HG03280 (cell line): ENCODE measurements at regions not wholly inside any gene's neighbourhood (a gene's known extent, or its start where the extent isn't known, plus 50 kb on each side); places are given as distances from the start of the nearest gene placed in this dataset.
A peak's percentile ranks its signal among the peaks of the same experiment; 100 is the strongest.

Experiments used
- ATAC-seq: cut with Tn5 transposase; IDR thresholded peaks from one replicate; pipeline ENCODE4 v1.9.1; 2021; ENCODE audit warnings: mild to moderate bottlenecking, moderate library complexity; ENCODE audit not compliant: unreplicated experiment

GRCh38 chr6:170100046-170100445 lies 190.8 kb downstream of the DLL1 start:
- ATAC-seq: no peak

- no peak for ATAC-seq
Observed at GRCh38 chr6:170099387-170099786, 191.5 kb downstream of the DLL1 start.

DNA sequence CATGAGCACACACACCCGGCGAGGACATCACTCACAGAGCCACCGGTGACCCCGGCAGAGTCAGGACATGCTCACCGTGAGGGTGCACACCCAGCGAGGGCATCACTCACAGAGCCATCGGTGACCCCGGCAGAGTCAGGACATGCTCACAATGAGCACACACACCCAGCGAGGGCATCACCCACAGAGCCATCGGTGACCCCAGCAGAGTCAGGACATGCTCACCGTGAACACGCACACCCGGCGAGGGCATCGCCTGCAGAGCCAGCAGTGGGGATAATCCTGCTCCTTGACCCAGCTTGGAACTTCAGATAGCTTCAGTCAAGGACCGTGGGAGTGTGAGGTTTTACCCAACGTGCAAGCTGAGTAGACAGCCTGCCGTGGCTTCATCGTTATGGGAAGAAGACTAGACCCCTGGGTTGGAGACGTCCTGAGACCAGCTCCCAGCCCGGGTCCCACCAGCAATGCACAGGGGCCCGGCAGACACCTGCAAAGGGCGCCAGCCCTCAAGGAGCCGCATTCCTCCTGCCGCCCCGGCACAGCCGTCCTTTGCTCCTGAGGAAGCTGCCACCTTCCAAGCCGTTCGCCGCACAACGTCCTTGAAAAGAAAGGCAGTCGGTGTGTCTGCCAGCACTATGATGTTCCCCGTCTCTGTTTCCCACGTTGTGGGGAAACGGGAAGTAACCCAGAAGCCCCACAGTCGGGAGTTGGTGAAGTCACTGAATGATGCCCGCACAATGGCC lies 192.3 kb downstream of the DLL1 start:
- ATAC-seq: no peak

- ATAC-seq: no peak
Observed at GRCh38 chr6:170097505-170098427, 193.1 kb downstream of the DLL1 start.

DNA sequence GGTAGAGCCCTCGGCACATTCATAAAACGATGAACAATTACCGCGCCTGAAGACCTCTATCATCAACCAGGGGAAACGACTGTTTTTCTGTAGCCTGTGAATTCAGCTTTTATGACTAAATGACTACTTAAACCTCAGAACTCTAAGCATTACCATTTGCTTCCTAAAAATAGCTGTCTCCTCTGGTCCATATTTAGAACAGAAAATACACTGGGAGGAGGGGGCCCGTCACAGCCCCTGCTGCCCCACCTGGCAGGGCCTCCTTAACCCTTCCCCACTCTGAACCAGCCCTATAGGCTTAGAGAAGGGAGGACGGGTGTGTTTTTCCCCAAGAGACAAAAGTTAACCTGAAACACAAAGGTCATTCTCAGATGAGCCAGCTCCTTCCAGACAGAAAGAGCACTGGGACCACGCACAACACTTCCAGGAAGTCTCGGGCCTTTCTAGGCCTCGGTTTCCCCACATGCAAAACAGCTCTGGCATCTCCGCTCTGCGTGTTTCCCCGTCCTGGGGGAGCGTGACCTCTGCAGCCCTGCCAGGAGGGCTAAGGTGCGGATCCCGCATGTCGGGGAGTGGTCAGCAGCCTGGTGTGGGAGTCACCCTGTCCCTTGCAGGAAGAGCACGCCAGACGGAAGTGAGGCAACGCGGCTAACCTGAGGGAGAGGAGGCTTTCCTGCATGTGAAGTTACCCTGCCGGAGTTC lies 193.9 kb downstream of the DLL1 start:
- ATAC-seq: no peak

GRCh38 chr6:170096191-170096802 lies 194.6 kb downstream of the DLL1 start:
- no peak for ATAC-seq

DNA sequence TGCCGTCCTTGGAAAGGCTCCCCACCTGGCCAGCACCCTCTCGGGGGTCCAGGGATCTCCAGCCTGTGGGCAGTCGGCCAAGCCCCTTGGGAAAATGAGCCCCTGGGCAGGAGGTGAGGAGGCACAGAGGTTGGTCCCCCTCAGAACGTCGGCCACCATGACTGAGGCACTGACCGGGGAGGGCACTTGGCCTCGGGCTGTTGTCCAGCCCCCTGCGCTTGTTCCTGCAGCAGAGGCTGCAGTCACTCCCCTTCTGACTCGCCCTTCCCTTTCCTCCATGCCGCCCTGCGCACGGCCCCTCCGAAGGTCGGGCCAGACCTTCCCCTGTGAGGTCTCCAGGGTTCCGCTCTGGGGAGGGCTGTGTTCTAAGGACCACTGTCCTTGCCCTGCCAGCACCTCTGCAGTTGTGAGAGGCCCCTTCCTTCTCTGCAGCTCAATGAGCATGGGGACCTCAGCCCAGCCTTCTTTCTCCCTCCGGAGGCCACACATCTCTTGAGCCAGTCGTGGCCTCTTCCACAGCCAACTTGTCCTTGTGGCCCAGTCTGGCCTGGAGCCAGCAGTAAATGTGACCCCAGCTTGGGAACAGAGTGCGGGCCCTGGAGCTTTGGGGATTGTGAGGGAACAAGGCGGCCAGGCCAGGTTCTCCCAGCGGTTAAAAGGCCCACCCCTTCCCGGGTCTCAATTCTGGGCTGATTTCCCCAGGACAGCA lies 195.5 kb downstream of the DLL1 start:
- no peak for ATAC-seq

DNA sequence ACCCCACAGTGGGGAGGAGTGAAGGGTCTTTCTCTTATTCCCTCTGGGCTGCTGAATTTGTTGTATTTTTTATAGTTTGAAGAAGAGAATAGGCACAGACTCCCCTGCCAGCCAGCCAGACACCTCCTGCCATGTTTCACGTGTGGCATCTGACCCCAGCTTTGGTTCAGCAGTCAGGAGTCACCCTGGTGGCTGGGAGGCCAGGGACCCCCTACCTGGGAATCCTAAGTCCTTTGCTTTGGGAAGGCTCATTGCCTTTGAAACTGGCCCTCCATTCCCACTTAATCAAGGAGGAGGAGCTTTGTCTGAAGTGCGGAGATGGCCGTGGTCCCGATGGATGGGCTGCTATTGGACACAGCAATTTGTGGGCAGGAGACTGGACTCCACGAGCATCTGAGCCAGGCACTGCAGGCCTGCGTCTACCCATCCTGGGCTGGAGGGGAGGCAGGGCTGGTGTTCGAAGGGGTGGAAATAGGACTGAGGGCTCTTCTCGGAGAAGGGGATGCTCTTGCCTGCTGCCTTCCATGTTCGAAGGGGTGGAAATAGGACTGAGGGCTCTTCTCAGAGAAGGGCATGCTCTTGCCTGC lies 196.1 kb downstream of the DLL1 start:
- no peak for ATAC-seq

- no peak for ATAC-seq
Observed at GRCh38 chr6:170093658-170094596, 197.0 kb downstream of the DLL1 start.

- ATAC-seq: no peak
Observed at GRCh38 chr6:170093276-170093657, 197.6 kb downstream of the DLL1 start.

DNA sequence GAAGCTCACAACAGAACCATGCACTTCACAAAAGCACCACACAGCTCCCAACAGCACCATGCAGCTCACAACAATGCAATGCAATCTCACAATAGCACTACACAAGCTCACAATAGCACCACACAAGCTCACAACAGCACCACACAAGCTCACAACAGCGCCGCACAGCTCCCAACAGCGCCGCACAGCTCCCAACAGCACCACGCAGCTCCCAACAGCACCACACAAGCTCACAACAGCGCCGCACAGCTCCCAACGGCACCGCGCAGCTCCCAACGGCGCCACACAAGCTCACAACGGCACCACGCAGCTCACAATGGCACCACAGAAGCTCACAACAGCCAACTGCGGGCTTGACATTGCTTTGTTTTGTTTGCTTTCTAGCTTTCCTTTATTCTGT lies 198.1 kb downstream of the DLL1 start:
- no peak for ATAC-seq

GRCh38 chr6:170091639-170092579 lies 199.0 kb downstream of the DLL1 start:
- no peak for ATAC-seq

DNA sequence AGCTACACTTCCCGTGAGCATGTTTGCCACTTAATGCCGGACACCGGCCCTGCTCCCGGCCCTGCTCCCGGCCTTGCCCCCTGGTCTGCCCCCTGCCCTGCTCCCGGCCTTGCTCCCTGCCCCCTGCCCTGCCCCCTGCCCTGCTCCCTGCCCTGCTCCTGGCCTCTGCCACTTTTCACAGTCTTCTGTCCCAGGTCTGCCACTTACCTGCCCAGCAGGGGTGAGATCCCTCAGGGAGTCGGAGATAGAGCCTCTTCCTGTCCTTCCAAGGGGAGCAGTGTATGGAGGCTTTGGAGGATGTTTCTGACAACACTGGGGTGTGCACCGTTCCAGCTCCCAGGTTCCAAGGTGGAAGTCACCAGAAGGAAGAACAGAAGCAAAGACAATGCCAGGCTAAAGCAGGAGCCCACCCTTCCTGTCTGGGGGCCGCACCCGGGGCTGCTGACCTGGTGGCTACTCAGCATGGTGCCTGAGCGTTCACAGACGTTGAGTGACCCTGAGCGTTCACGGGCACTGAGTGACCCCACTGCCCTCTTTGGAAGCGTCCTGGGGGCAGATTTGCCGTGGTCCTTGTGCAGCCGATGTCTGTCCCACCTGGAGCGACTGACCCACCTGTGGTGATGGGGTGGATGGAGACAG lies 199.8 kb downstream of the DLL1 start:
- no peak for ATAC-seq

- ATAC-seq: no peak
Observed at GRCh38 chr6:170090561-170090960, 200.3 kb downstream of the DLL1 start.

GRCh38 chr6:170089963-170090362 lies 200.9 kb downstream of the DLL1 start:
- peak; percentile 25 for ATAC-seq

DNA sequence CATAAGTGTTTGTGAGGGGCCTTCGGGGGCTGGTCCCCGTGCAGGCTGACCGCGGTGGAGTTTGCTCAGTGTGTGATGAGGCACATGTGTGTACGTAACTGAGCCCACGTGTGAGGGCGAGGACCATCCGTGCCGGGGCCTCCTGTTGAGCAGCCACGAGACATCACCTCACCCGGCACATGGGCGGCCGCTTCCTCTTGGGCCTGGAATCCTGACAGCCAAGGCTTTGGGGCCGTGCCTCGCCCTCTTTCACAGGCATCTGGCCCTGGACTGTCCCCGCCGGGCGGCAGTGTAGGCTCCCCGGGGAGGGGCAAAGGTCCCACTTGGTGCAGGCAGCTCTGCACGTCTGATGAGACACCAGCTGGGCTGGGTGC lies 202.3 kb downstream of the DLL1 start:
- peak; percentile 23 for ATAC-seq

DNA sequence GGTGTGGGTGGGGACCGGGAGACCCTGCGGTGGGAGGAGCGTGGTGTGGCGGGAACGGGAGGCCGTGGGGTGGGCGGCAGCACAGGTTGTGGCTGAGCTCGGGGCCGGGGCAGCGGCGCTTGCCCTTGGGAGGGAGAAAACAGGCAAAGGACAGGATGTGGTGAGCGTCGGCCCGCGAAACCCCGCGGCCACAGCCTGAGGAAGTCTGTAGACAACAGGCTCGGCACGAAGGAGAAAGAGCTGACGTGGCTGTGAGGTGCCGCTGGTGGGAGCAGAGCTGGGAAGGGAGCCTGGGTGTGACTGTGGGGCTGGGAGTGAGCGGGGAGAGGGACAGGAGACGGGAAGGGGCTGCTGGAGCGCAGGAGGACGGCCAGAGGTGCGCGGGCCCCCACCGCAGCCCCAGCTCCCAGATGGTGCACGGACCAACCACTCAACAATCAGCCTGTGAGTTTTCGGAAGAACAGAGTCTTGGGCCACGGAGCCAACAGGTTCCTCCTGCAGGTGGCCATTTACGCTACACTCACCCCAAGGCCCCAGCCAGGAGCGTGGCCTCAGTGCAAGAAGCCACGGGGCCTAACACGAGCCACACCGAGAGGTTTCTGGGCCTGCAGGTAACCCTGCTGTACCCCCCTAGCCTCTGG lies 202.8 kb downstream of the DLL1 start:
- peak; percentile 52 for ATAC-seq
